ENCODE measurements at regions not wholly inside any gene's neighbourhood (a gene's known extent, or its start where the extent isn't known, plus 50 kb on each side); places are given as distances from the start of the nearest gene placed in this dataset.

DNA sequence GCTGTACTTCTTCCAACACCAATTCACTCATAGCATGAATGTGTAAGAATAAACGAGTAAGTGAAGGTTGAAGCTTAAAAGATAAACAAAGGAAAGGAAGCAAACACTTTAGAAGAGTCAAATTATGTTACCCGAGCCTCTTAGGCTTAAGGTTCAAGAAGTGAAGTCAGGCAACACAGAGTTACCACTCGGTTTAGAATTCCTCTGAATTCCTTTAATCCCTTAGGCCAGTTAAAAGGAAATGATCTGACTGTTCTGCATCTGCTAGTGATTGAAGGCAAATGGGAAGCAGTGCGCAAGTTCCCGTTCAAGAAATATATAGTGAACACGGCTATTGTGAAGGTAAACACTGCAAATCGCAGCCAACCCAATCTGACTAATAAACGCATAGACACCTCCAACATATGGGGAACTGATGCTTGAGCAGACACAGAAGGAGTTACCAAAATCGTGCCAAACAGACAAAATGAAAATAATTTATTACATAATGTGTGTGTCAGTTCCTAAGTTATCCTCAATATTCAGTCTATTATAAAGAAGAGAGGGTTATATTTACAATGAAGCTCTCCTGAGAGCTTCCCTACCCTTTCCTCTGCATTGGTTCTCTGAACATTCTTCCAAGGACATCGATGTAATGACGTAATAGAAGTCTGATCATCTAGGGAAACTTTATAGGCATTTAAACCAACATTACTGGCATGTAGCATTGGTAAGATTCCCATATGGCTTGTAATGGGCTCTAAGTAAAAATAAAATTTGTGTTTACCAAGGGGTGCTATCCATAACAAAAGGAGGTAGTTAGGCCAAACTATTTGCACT lies 837.1 kb upstream of the ZNF608 start:
- no peak for TF ChIP-seq RXRA (CRISPR knock-in tag; IDR thresholded peaks at IDR 0.05)
- no peak for TF ChIP-seq CENPT (CRISPR knock-in tag; IDR thresholded peaks at IDR 0.05; ENCODE audit: low read depth)
- no peak for TF ChIP-seq POLR2A (IDR thresholded peaks at IDR 0.05; ENCODE audit: insufficient read depth in 1 of 2, low read depth in 2 of 2, low read length in 2 of 2)
- no peak for TF ChIP-seq ZNF335 (CRISPR knock-in tag; IDR thresholded peaks at IDR 0.05)
- TF ChIP-seq, protein P1, sequence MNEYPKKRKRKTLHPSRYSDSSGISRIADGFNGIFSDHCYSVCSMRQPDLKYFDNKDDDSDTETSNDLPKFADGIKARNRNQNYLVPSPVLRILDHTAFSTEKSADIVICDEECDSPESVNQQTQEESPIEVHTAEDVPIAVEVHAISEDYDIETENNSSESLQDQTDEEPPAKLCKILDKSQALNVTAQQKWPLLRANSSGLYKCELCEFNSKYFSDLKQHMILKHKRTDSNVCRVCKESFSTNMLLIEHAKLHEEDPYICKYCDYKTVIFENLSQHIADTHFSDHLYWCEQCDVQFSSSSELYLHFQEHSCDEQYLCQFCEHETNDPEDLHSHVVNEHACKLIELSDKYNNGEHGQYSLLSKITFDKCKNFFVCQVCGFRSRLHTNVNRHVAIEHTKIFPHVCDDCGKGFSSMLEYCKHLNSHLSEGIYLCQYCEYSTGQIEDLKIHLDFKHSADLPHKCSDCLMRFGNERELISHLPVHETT (CRISPR knock-in tag; conservative IDR thresholded peaks at IDR 0.05): no peak
- no peak for TF ChIP-seq JUNB (CRISPR knock-in tag; IDR thresholded peaks at IDR 0.05; ENCODE audit: borderline replicate concordance)

Measured in HepG2 (cell line).